ENCODE measurements at regions not wholly inside any gene's neighbourhood (a gene's known extent, or its start where the extent isn't known, plus 50 kb on each side); places are given as distances from the start of the nearest gene placed in this dataset.

- Histone ChIP-seq H3K27me3 (no peaks in the 10 kb centered on the region), H3K27ac (no peak overlapping the region), H3K36me3 (no peaks in the 10 kb centered on the region), H3K4me1 (no peaks in the 10 kb centered on the region), H3K4me3 (no peak overlapping the region), H3K9me3 (no peaks in the 10 kb centered on the region)
- TF ChIP-seq CTCF (IDR thresholded peaks at IDR 0.05) = no peak
- TF ChIP-seq POLR2A (IDR thresholded peaks at IDR 0.05) = no peak
- no peak for TF ChIP-seq POLR2AphosphoS5 (IDR thresholded peaks at IDR 0.05; ENCODE audit: insufficient read depth in 1 of 2, low read depth in 1 of 2)
- DNase-seq (ENCODE audit: extremely low spot score in 2 of 2) = no peak
- intact Hi-C loops (cut with DNase I) = no loop called here
Measured at GRCh38 chr9:135196474-135196873, 109.0 kb downstream of the OLFM1 start.

- Histone ChIP-seq H3K27me3 (no peaks in the 10 kb centered on the region), H3K4me1 (no peaks in the 10 kb centered on the region), H3K27ac (no peak overlapping the region), H3K4me3 (no peak overlapping the region), H3K9me3 (no peaks in the 10 kb centered on the region), H3K36me3 (no peaks in the 10 kb centered on the region)
- intact Hi-C loops (cut with DNase I) = no loop called here
- no peak for DNase-seq (ENCODE audit: extremely low spot score in 2 of 2)
- TF ChIP-seq POLR2A (IDR thresholded peaks at IDR 0.05) (no peak), CTCF (IDR thresholded peaks at IDR 0.05) (no peak), POLR2AphosphoS5 (IDR thresholded peaks at IDR 0.05; ENCODE audit: insufficient read depth in 1 of 2, low read depth in 1 of 2) (no peak)
Measured at GRCh38 chr9:135198144-135198543, 110.7 kb downstream of the OLFM1 start.

GRCh38 chr9:135198586-135199285 lies 111.3 kb downstream of the OLFM1 start:
- TF ChIP-seq POLR2A (IDR thresholded peaks at IDR 0.05) (no peak), POLR2AphosphoS5 (IDR thresholded peaks at IDR 0.05; ENCODE audit: insufficient read depth in 1 of 2, low read depth in 1 of 2) (no peak), CTCF (IDR thresholded peaks at IDR 0.05) (no peak)
- Histone ChIP-seq H3K27ac (no peak overlapping the region), H3K4me1 (no peaks in the 10 kb centered on the region), H3K4me3 (no peak overlapping the region), H3K27me3 (no peaks in the 10 kb centered on the region), H3K36me3 (no peaks in the 10 kb centered on the region), H3K9me3 (no peaks in the 10 kb centered on the region)
- intact Hi-C loops (cut with DNase I) = no loop called here
- DNase-seq (ENCODE audit: extremely low spot score in 2 of 2) = no peak

GRCh38 chr9:135199489-135199888 lies 112.0 kb downstream of the OLFM1 start:
- Histone ChIP-seq H3K9me3 (no peaks in the 10 kb centered on the region), H3K4me3 (no peak overlapping the region), H3K27me3 (no peaks in the 10 kb centered on the region), H3K4me1 (no peaks in the 10 kb centered on the region), H3K27ac (no peak overlapping the region), H3K36me3 (no peaks in the 10 kb centered on the region)
- intact Hi-C loops (cut with DNase I) = no loop called here
- TF ChIP-seq CTCF (IDR thresholded peaks at IDR 0.05) = no peak
- no peak for TF ChIP-seq POLR2AphosphoS5 (IDR thresholded peaks at IDR 0.05; ENCODE audit: insufficient read depth in 1 of 2, low read depth in 1 of 2)
- no peak for TF ChIP-seq POLR2A (IDR thresholded peaks at IDR 0.05)
- DNase-seq (ENCODE audit: extremely low spot score in 2 of 2) = no peak

GRCh38 chr9:135201711-135202110 lies 114.2 kb downstream of the OLFM1 start:
- intact Hi-C loops (cut with DNase I) = no loop called here
- H3K4me1 ChIP-seq = no peaks in the 10 kb centered on the region
- H3K36me3 ChIP-seq = no peaks in the 10 kb centered on the region
- H3K27me3 ChIP-seq = no peaks in the 10 kb centered on the region
- H3K4me3 ChIP-seq = no peak overlapping the region
- no peak for TF ChIP-seq POLR2A (IDR thresholded peaks at IDR 0.05)
- no peak for TF ChIP-seq POLR2AphosphoS5 (IDR thresholded peaks at IDR 0.05; ENCODE audit: insufficient read depth in 1 of 2, low read depth in 1 of 2)
- no peak for DNase-seq (ENCODE audit: extremely low spot score in 2 of 2)
- H3K9me3 ChIP-seq = no peaks in the 10 kb centered on the region
- H3K27ac ChIP-seq = no peak overlapping the region

Data from vagina (tissue), 2 donors.